ENCODE measurements at regions not wholly inside any gene's neighbourhood (a gene's known extent, or its start where the extent isn't known, plus 50 kb on each side); places are given as distances from the start of the nearest gene placed in this dataset.

- no peak for TF ChIP-seq CTCF (IDR thresholded peaks at IDR 0.05)
These were observed 227.3 kb upstream of the RSPO3 start for GRCh38 chr6:126891158-126891557.

- TF ChIP-seq CTCF (IDR thresholded peaks at IDR 0.05) = no peak
These were observed 220.7 kb upstream of the RSPO3 start for GRCh38 chr6:126897758-126898157.

- TF ChIP-seq CTCF (IDR thresholded peaks at IDR 0.05) = no peak
These were observed 214.3 kb upstream of the RSPO3 start for GRCh38 chr6:126904176-126904575.

- no peak for TF ChIP-seq CTCF (IDR thresholded peaks at IDR 0.05)
These were observed 212.6 kb upstream of the RSPO3 start for GRCh38 chr6:126905917-126906316.

- no peak for TF ChIP-seq CTCF (IDR thresholded peaks at IDR 0.05)
These were observed 211.2 kb upstream of the RSPO3 start for GRCh38 chr6:126907312-126907711.

GRCh38 chr6:126907996-126908395, 210.5 kb upstream of the RSPO3 start:
- TF ChIP-seq CTCF (IDR thresholded peaks at IDR 0.05) = no peak

- no peak for TF ChIP-seq CTCF (IDR thresholded peaks at IDR 0.05)
These were observed 209.0 kb upstream of the RSPO3 start for GRCh38 chr6:126909493-126909892.

- TF ChIP-seq CTCF (IDR thresholded peaks at IDR 0.05) = no peak
These were observed 204.8 kb upstream of the RSPO3 start for GRCh38 chr6:126913651-126914050.

All from LNCAP (cell line).